SK-N-SH treated with all-trans-retinoic acid at 6 μM for 48 hours (cell line): ENCODE measurements at regions not wholly inside any gene's neighbourhood (a gene's known extent, or its start where the extent isn't known, plus 50 kb on each side); places are given as distances from the start of the nearest gene placed in this dataset.

Experiments
- CREB5 ChIP-seq: fragments of 250-450 bp; sonication (Bioruptor Pico); IDR thresholded peaks from 2 replicates; pipeline ENCODE4 v1.5.1; 2020; ENCODE audit warnings: low read depth, mild to moderate bottlenecking, moderate library complexity
- PATZ1 ChIP-seq: fragments of 250-450 bp; sonication (Bioruptor Pico); IDR thresholded peaks from 2 replicates; pipeline ENCODE4 v1.8.0; 2020; ENCODE audit warnings: mild to moderate bottlenecking, moderate library complexity, borderline replicate concordance
- TOX ChIP-seq: fragments of 250-450 bp; sonication (Bioruptor Pico); IDR thresholded peaks from 2 replicates; pipeline ENCODE4 v1.8.0; 2021; ENCODE audit warnings: mild to moderate bottlenecking, moderate library complexity, borderline replicate concordance
- ZFP3 ChIP-seq: fragments of 250-450 bp; sonication (Bioruptor Pico); IDR thresholded peaks from 2 replicates; pipeline ENCODE4 v1.5.0; 2020; ENCODE audit warnings: mild to moderate bottlenecking, moderate library complexity
- ZFP30 ChIP-seq: fragments of 450-650 bp; formaldehyde crosslinking; IDR thresholded peaks from 2 replicates; pipeline ENCODE4 v1.5.0; 2022; ENCODE audit warnings: mild to moderate bottlenecking, moderate library complexity

- TF ChIP-seq PATZ1, result no peak
- TF ChIP-seq TOX (CRISPR knock-in tag), result no peak
- TF ChIP-seq ZFP30 (CRISPR knock-in tag), result no peak
- TF ChIP-seq CREB5 (CRISPR knock-in tag), result no peak
- no peak for TF ChIP-seq ZFP3
Observed at GRCh38 chr15:62938825-62939224, 103.7 kb upstream of the TPM1 start.
